ENCODE measurements at regions not wholly inside any gene's neighbourhood (a gene's known extent, or its start where the extent isn't known, plus 50 kb on each side); places are given as distances from the start of the nearest gene placed in this dataset.

- TF ChIP-seq POLR2A (IDR thresholded peaks at IDR 0.05) (no peak), CTCF (IDR thresholded peaks at IDR 0.05) (no peak)
These were observed 939.9 kb upstream of the CDH9 start for GRCh38 chr5:27978322-27978721.

Data from prostate gland (tissue), 2 donors.